ENCODE measurements at regions not wholly inside any gene's neighbourhood (a gene's known extent, or its start where the extent isn't known, plus 50 kb on each side); places are given as distances from the start of the nearest gene placed in this dataset.

- no peak for DNase-seq (ENCODE audit: low read depth)
- Histone ChIP-seq H3K36me3 (ENCODE audit: control insufficient read depth, insufficient read depth, low read length) (no peaks in the 10 kb centered on the region), H3K27me3 (ENCODE audit: control insufficient read depth, insufficient read depth, low read length) (no peaks in the 10 kb centered on the region), H3K4me3 (ENCODE audit: low read depth, low read length) (no peak overlapping the region)
- no peak for TF ChIP-seq CTCF (IDR thresholded peaks at IDR 0.05; ENCODE audit: insufficient read depth, low read length, poor library complexity, severe bottlenecking)
Observed at GRCh38 chr7:36802459-36803135, 78.3 kb upstream of the AOAH start.

- Histone ChIP-seq H3K36me3 (ENCODE audit: control insufficient read depth, insufficient read depth, low read length) (no peaks in the 10 kb centered on the region), H3K4me3 (ENCODE audit: low read depth, low read length) (no peak overlapping the region), H3K27me3 (ENCODE audit: control insufficient read depth, insufficient read depth, low read length) (no peaks in the 10 kb centered on the region)
- TF ChIP-seq CTCF (IDR thresholded peaks at IDR 0.05; ENCODE audit: insufficient read depth, low read length, poor library complexity, severe bottlenecking): no peak
- no peak for DNase-seq (ENCODE audit: low read depth)
Observed at GRCh38 chr7:36796850-36797536, 72.7 kb upstream of the AOAH start.

GRCh38 chr7:36795451-36796021 is 71.2 kb upstream of the AOAH start:
- Histone ChIP-seq H3K4me3 (ENCODE audit: low read depth, low read length) (no peak overlapping the region), H3K27me3 (ENCODE audit: control insufficient read depth, insufficient read depth, low read length) (no peaks in the 10 kb centered on the region), H3K36me3 (ENCODE audit: control insufficient read depth, insufficient read depth, low read length) (no peaks in the 10 kb centered on the region)
- no peak for DNase-seq (ENCODE audit: low read depth)
- TF ChIP-seq CTCF (IDR thresholded peaks at IDR 0.05; ENCODE audit: insufficient read depth, low read length, poor library complexity, severe bottlenecking): no peak

GRCh38 chr7:36794689-36795088 is 70.4 kb upstream of the AOAH start:
- Histone ChIP-seq H3K4me3 (ENCODE audit: low read depth, low read length) (no peak overlapping the region), H3K36me3 (ENCODE audit: control insufficient read depth, insufficient read depth, low read length) (no peaks in the 10 kb centered on the region), H3K27me3 (ENCODE audit: control insufficient read depth, insufficient read depth, low read length) (no peaks in the 10 kb centered on the region)
- TF ChIP-seq CTCF (IDR thresholded peaks at IDR 0.05; ENCODE audit: insufficient read depth, low read length, poor library complexity, severe bottlenecking): peak; percentile 22
- DNase-seq (ENCODE audit: low read depth): peak; percentile 14

GRCh38 chr7:36792421-36792820 is 68.1 kb upstream of the AOAH start:
- Histone ChIP-seq H3K27me3 (ENCODE audit: control insufficient read depth, insufficient read depth, low read length) (no peaks in the 10 kb centered on the region), H3K4me3 (ENCODE audit: low read depth, low read length) (no peak overlapping the region), H3K36me3 (ENCODE audit: control insufficient read depth, insufficient read depth, low read length) (no peaks in the 10 kb centered on the region)
- TF ChIP-seq CTCF (IDR thresholded peaks at IDR 0.05; ENCODE audit: insufficient read depth, low read length, poor library complexity, severe bottlenecking): no peak
- no peak for DNase-seq (ENCODE audit: low read depth)

All from kidney epithelial cell (primary cell).